Aorta (tissue), 5 donors: ENCODE measurements at regions not wholly inside any gene's neighbourhood (a gene's known extent, or its start where the extent isn't known, plus 50 kb on each side); places are given as distances from the start of the nearest gene placed in this dataset.

ENCODE experiments used
- ATAC-seq: fragments of 200-7000 bp; cut with Tn5 transposase; one replicate; pipeline ENCODE4 v1.9.1; 2022; ENCODE audit warnings: moderate library complexity; ENCODE audit not compliant: low FRiP score
- DNase-seq, 2 donors: peaks; one replicate each; pipeline ENCODE4 v3.0.0-alpha.2; 2020
- H3K27ac ChIP-seq, 2 donors: one replicate each; pipeline ENCODE4 v1.5.1; 2013; ENCODE audit warnings: low read length in 2 of 2, mild to moderate bottlenecking in 2 of 2, moderate library complexity in 2 of 2, control low read depth in 1 of 2, inconsistent platforms in 1 of 2, low read depth in 1 of 2
- H3K27me3 ChIP-seq, 2 donors: one replicate each; pipeline ENCODE4 v1.6.1; 2013; ENCODE audit warnings: control low read depth in 1 of 2, low read length in 1 of 2, mild to moderate bottlenecking in 1 of 2, moderate library complexity in 1 of 2; ENCODE audit not compliant: insufficient read depth in 2 of 2, control insufficient read depth in 1 of 2
- H3K36me3 ChIP-seq, 2 donors: one replicate each; pipeline ENCODE4 v1.6.1; 2013; ENCODE audit warnings: control low read depth in 1 of 2, low read length in 1 of 2, mild to moderate bottlenecking in 1 of 2; ENCODE audit not compliant: insufficient read depth in 2 of 2, control insufficient read depth in 1 of 2
- H3K4me1 ChIP-seq, 2 donors: one replicate each; pipeline ENCODE4 v1.6.1; 2013; ENCODE audit warnings: low read length in 2 of 2, control low read depth in 1 of 2, mild to moderate bottlenecking in 1 of 2, moderate library complexity in 1 of 2; ENCODE audit not compliant: insufficient read depth in 2 of 2, control insufficient read depth in 1 of 2
- H3K4me3 ChIP-seq, 2 donors: one replicate each; pipeline ENCODE4 v1.5.1; 2013; ENCODE audit warnings: low read length in 2 of 2, control low read depth in 1 of 2, mild to moderate bottlenecking in 1 of 2
- H3K9me3 ChIP-seq: one replicate; pipeline ENCODE4 v1.6.1; 2013; ENCODE audit warnings: mild to moderate bottlenecking, low read length; ENCODE audit not compliant: control insufficient read depth
- WGBS, 2 donors: extraction: QIAGEN DNeasy Blood & Tissue Kit; methylation state at CpG; one replicate each; pipeline ENCODE4 v1.1.7; 2013; 5-methylcytosine and 5-hydroxymethylcytosine counted together
- intact Hi-C, 2 donors: fragments of 100-400 bp; cut with DNase I; formaldehyde crosslinking; loops; one replicate each; pipeline versions ENCODE4 v1.14.2 to v1.15.0; 2022
- donor health status: healthy with polysubstance abuse.
- donor health status: Bipolar disorder and iron deficiency.
- donor health status: DM: no; HTN: no; CAD: no.
- donor health status: DM: no; HTN: no; CAD: no.
- donor health status: DM: yes; HTN: yes; CAD: no.

DNA sequence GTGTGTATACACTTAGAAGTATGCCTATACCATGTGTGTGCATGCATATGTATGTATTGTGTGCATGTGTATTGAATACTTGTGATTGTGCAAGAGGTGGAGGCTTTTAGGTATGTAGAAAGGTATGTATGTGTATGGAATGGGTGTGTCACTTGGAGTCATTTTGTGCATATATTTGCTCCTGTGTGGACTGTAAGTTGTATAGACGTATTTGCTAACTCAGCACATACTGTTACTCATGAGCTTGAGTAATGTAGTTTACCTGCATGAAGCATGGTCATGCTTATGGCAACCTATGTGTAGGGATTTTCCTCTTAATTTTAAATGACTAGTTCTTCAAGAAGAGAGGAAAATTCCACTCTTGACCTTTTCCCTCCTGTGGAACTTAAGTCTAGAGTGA lies 507.6 kb upstream of the LARGE1 start:
- DNase-seq (no peak), ATAC-seq (no peak)
- Histone ChIP-seq H3K36me3 (no peaks in the 10 kb centered on the region), H3K27me3 (no peaks in the 10 kb centered on the region), H3K4me1 (no peaks in the 10 kb centered on the region), H3K27ac (no peak overlapping the region), H3K9me3 (no peaks in the 10 kb centered on the region), H3K4me3 (no peak overlapping the region)
- intact Hi-C loops: no loop called here
- WGBS, 2 donors: 48 to 67% methylated on average over 1 of the region's 1 CpG

DNA sequence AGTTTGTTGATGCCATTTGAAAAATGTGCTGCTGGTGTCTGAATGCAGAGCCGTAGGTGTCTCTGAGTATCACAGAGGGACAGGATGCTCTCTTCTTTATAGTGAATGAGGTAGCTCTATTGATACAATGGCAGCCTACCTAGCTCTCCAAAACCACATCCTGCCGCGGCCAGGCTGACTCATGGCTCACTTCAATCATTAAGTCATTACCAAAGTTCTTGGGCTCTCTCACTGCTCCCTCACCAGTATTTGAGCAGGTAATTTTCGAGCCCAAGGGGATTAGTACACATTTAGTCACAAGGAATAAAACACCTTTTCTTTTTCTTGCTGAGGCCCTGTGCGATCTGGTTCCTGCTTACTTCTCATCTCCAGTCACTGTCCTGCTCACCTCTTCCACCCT lies 509.0 kb upstream of the LARGE1 start:
- no peaks in the 10 kb centered on the region for H3K27me3 ChIP-seq
- H3K9me3 ChIP-seq: peaks cover 1% of the 10 kb centered on the region
- WGBS, 2 donors: 77 to 82% methylated on average over 5 of the region's 5 CpGs
- H3K27ac ChIP-seq: no peak overlapping the region
- H3K4me3 ChIP-seq: no peak overlapping the region
- ATAC-seq (no peak), DNase-seq (no peak)
- H3K36me3 ChIP-seq: no peaks in the 10 kb centered on the region
- no peaks in the 10 kb centered on the region for H3K4me1 ChIP-seq
- intact Hi-C loops: no loop called here

DNA sequence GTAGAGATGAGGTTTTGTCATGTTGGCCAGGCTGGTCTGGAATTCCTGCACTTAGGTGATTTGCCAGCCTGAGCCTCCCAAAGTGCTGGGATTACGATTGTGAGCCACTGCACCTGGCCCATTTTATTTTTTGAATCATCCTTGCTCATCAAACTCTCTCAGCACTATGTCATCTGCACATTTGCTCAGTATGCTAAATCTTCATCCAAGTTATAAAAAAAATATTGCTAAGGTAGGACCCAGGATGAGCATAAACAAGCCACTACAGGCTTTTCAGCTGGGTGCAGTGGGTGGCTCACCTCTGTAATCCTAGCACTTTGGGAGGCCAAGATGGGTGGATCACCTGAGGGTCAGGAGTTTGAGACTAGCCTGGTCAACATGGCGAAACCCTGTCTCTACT lies 510.1 kb upstream of the LARGE1 start:
- Histone ChIP-seq H3K9me3 (peaks cover 4% of the 10 kb centered on the region), H3K4me3 (no peak overlapping the region), H3K27me3 (no peaks in the 10 kb centered on the region), H3K27ac (no peak overlapping the region), H3K36me3 (no peaks in the 10 kb centered on the region), H3K4me1 (no peaks in the 10 kb centered on the region)
- WGBS, 2 donors: 65 to 67% methylated on average over 2 of the region's 2 CpGs
- no peak for ATAC-seq
- intact Hi-C loops: no loop called here
- DNase-seq: no peak

DNA sequence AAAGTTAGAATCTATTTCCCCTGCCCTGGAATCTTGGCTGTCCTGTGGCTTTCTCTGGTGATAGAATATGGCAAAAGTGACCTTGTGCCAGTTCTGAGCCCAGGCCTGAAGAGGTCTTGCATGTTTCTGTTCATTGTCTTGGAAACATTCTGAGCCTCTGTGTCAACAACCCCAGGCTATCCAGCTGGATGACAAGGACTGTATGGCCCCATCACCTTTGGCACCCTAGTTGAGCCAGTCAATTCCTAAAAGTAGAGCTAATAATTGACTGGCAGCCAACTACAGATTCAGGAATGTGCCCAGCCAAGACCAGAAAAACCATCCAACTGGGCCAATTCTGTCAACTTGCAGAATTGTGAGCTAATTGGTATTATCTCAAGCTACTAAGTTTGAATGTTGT lies 514.1 kb upstream of the LARGE1 start:
- H3K4me3 ChIP-seq: no peak overlapping the region

DNA sequence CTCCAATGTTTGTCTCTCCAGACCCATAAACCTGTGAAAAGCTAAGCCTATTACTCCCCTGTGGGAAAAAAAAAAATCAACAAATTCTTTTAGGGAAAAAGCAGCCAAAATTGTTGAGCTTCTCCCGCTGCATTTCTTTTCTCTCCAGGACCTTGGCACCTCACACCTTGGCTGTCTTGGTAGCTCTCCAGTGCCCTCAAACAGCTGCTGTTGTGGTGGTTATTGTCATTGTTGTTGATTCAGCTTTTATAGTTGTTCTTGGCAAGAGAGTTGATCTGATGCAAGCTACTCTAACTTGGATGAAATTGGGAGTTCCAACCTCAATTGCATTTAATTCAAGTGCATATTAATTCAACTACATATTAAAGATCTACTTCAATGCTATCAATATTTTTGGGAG lies 516.9 kb upstream of the LARGE1 start:
- Histone ChIP-seq H3K9me3 (peaks cover 4% of the 10 kb centered on the region), H3K27ac (no peak overlapping the region), H3K36me3 (no peaks in the 10 kb centered on the region), H3K27me3 (no peaks in the 10 kb centered on the region), H3K4me3 (no peak overlapping the region), H3K4me1 (no peaks in the 10 kb centered on the region)
- ATAC-seq: no peak
- WGBS, 2 donors: 80 to 83% methylated on average over 1 of the region's 1 CpG
- no peak for DNase-seq
- intact Hi-C loops: no loop called here

More for the DNA sequence above, 514.1 kb upstream of the LARGE1 start:
- H3K27ac ChIP-seq: no peak overlapping the region
- no peaks in the 10 kb centered on the region for H3K36me3 ChIP-seq
- no peaks in the 10 kb centered on the region for H3K4me1 ChIP-seq
- ATAC-seq: no peak
- H3K9me3 ChIP-seq: peaks cover 4% of the 10 kb centered on the region
- no peak for DNase-seq
- H3K27me3 ChIP-seq: no peaks in the 10 kb centered on the region
- intact Hi-C loops: no loop called here

DNA sequence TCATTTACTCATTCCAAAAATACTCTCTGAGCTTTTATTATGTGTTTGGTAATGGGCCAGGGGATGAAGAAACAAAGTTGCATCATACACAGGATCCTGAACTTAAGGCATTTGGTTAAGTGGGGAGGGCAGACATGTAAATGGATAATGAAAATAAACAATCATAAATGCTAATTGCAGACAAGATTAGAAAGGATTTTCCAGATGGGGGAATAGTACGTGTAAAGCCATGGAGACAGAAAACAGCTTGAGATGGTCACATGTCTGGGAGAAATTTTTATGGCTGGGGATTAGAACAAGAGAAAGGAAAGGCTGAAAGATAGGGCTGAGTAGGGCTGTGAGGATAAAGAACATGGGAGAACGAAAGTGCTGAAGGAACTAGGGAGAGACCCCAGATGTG lies 534.3 kb upstream of the LARGE1 start:
- Histone ChIP-seq H3K4me1 (no peaks in the 10 kb centered on the region), H3K36me3 (no peaks in the 10 kb centered on the region), H3K27ac (no peak overlapping the region), H3K4me3 (no peak overlapping the region), H3K9me3 (no peaks in the 10 kb centered on the region), H3K27me3 (no peaks in the 10 kb centered on the region)
- DNase-seq (no peak), ATAC-seq (no peak)
- 48 to 58% methylated on average over 2 of the region's 2 CpGs for WGBS, 2 donors
- intact Hi-C loops: no loop called here

DNA sequence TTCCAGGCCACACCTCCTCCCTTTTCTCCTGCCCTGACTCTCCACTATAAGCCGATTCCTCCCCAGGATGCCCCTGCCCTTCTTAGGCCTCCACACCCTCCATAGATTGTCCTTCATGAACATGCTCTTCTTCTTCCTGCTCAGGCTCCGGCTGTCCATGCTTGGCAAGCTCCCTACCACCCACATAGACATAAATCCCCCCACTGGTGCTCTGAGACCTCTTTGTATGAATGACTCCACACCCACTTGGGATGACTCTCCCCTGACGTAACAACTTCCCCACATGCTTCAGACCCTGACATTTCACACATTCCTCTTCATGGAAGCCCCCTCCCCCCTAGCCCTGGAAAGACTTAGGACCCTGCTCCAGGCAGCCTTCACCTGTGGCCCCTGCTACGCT lies 542.5 kb upstream of the LARGE1 start:
- ATAC-seq: no peak

DNA sequence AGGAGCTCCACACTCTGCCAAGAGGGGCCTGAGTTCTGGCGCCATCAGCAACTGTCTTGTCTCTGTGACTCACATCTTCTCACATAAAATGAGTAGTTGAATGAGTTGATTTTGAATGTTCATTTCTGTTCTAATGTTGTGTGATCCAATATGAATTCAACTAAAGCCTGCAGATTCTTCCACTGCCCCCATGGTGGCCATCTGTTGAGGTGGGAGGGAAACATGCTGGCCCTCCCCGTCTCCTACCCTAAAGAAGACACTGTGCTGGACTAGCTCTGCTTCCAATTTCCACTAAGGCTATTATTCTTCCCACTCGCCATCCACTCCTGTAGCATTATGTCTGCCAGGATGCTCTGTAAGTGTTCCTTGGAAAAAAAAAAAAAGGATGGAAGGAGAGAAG lies 555.6 kb upstream of the LARGE1 start:
- DNase-seq: no peak
- WGBS, 2 donors: 72 to 79% methylated on average over 3 of the region's 3 CpGs

More for the DNA sequence above, 542.5 kb upstream of the LARGE1 start:
- H3K9me3 ChIP-seq: no peaks in the 10 kb centered on the region
- H3K27ac ChIP-seq: no peak overlapping the region
- DNase-seq: no peak
- no peaks in the 10 kb centered on the region for H3K36me3 ChIP-seq
- H3K4me1 ChIP-seq: no peaks in the 10 kb centered on the region
- intact Hi-C loops: no loop called here
- H3K27me3 ChIP-seq: no peaks in the 10 kb centered on the region
- 54 to 59% methylated on average over 4 of the region's 4 CpGs for WGBS, 2 donors
- no peak overlapping the region for H3K4me3 ChIP-seq

DNA sequence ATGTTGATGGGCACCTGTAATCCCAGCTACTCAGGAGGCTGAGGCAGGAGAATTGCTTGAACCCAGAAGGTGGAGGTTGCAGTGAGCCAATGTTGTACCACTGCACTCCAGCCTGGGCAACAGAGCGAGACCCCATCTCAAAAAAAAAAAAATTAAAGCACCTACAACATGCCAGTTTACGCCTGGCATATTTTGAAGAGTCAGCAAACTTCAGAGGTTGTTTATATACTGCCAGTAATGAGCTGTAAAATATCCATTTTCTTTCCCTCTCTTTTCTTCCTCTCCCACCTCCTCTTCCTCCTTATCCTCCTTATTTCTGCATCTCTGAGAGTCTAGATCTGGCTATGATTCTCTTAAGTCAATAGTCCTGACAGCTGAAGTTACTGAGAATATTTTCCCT lies 556.5 kb upstream of the LARGE1 start:
- Histone ChIP-seq H3K36me3 (no peaks in the 10 kb centered on the region), H3K27me3 (no peaks in the 10 kb centered on the region), H3K4me1 (no peaks in the 10 kb centered on the region), H3K4me3 (no peak overlapping the region), H3K9me3 (peaks cover 5% of the 10 kb centered on the region), H3K27ac (no peak overlapping the region)
- intact Hi-C loops: no loop called here
- no peak for ATAC-seq
- no peak for DNase-seq
- 73 to 83% methylated on average over 2 of the region's 2 CpGs for WGBS, 2 donors

More for the DNA sequence above, 555.6 kb upstream of the LARGE1 start:
- intact Hi-C loops: no loop called here
- Histone ChIP-seq H3K27ac (no peak overlapping the region), H3K9me3 (peaks cover 2% of the 10 kb centered on the region), H3K36me3 (no peaks in the 10 kb centered on the region), H3K27me3 (no peaks in the 10 kb centered on the region), H3K4me3 (no peak overlapping the region), H3K4me1 (no peaks in the 10 kb centered on the region)
- ATAC-seq: no peak
